ENCODE measurements at regions not wholly inside any gene's neighbourhood (a gene's known extent, or its start where the extent isn't known, plus 50 kb on each side); places are given as distances from the start of the nearest gene placed in this dataset.

GRCh38 chr1:229003233-229004031 is 267.5 kb upstream of the RAB4A start:
- H2AFZ ChIP-seq = no peak overlapping the region
- H3K4me2 ChIP-seq (ENCODE audit: low read length) = no peak overlapping the region
- H3K9ac ChIP-seq = no peak overlapping the region
- H3K36me3 ChIP-seq (ENCODE audit: control insufficient read depth, insufficient read depth, low read length) = no peaks in the 10 kb centered on the region
- H3K27me3 ChIP-seq (ENCODE audit: control insufficient read depth, insufficient read depth, low read length) = no peaks in the 10 kb centered on the region
- H3K9me3 ChIP-seq (ENCODE audit: control insufficient read depth, low read length) = no peaks in the 10 kb centered on the region
- no peak for TF ChIP-seq CTCF (IDR thresholded peaks at IDR 0.05)
- H3K79me2 ChIP-seq = no peaks in the 10 kb centered on the region
- no peaks in the 10 kb centered on the region for H3K4me1 ChIP-seq
- H3K27ac ChIP-seq = no peak overlapping the region
- H3K4me3 ChIP-seq (ENCODE audit: low read depth, low read length) = no peak overlapping the region

GRCh38 chr1:229004066-229004833 is 266.7 kb upstream of the RAB4A start:
- Histone ChIP-seq H3K4me2 (ENCODE audit: low read length) (no peak overlapping the region), H2AFZ (no peak overlapping the region), H3K79me2 (no peaks in the 10 kb centered on the region), H3K36me3 (ENCODE audit: control insufficient read depth, insufficient read depth, low read length) (no peaks in the 10 kb centered on the region), H3K27me3 (ENCODE audit: control insufficient read depth, insufficient read depth, low read length) (no peaks in the 10 kb centered on the region), H3K4me3 (ENCODE audit: low read depth, low read length) (no peak overlapping the region), H3K9ac (no peak overlapping the region), H3K9me3 (ENCODE audit: control insufficient read depth, low read length) (no peaks in the 10 kb centered on the region), H3K27ac (no peak overlapping the region), H3K4me1 (no peaks in the 10 kb centered on the region)
- TF ChIP-seq CTCF (IDR thresholded peaks at IDR 0.05) = no peak

GRCh38 chr1:229005097-229005496 is 265.8 kb upstream of the RAB4A start:
- H3K4me3 ChIP-seq (ENCODE audit: low read depth, low read length) = no peak overlapping the region
- H3K9me3 ChIP-seq (ENCODE audit: control insufficient read depth, low read length) = no peaks in the 10 kb centered on the region
- TF ChIP-seq CTCF (IDR thresholded peaks at IDR 0.05) = no peak
- H2AFZ ChIP-seq = no peak overlapping the region
- no peaks in the 10 kb centered on the region for H3K27me3 ChIP-seq (ENCODE audit: control insufficient read depth, insufficient read depth, low read length)
- no peak overlapping the region for H3K27ac ChIP-seq
- no peaks in the 10 kb centered on the region for H3K79me2 ChIP-seq
- no peak overlapping the region for H3K9ac ChIP-seq
- H3K4me2 ChIP-seq (ENCODE audit: low read length) = no peak overlapping the region
- H3K36me3 ChIP-seq (ENCODE audit: control insufficient read depth, insufficient read depth, low read length) = no peaks in the 10 kb centered on the region
- no peaks in the 10 kb centered on the region for H3K4me1 ChIP-seq

GRCh38 chr1:229005556-229005955 is 265.4 kb upstream of the RAB4A start:
- H3K27ac ChIP-seq = no peak overlapping the region

More at GRCh38 chr1:229005556-229005955, 265.4 kb upstream of the RAB4A start:
- Histone ChIP-seq H3K4me1 (no peaks in the 10 kb centered on the region), H3K4me2 (ENCODE audit: low read length) (no peak overlapping the region), H3K9ac (no peak overlapping the region), H3K9me3 (ENCODE audit: control insufficient read depth, low read length) (no peaks in the 10 kb centered on the region), H3K36me3 (ENCODE audit: control insufficient read depth, insufficient read depth, low read length) (no peaks in the 10 kb centered on the region), H3K79me2 (no peaks in the 10 kb centered on the region), H3K4me3 (ENCODE audit: low read depth, low read length) (no peak overlapping the region), H3K27me3 (ENCODE audit: control insufficient read depth, insufficient read depth, low read length) (no peaks in the 10 kb centered on the region), H2AFZ (no peak overlapping the region)
- no peak for TF ChIP-seq CTCF (IDR thresholded peaks at IDR 0.05)

Data from parathyroid adenoma (tissue), 2 donors.